OCI-LY3 (cell line): ENCODE measurements at regions not wholly inside any gene's neighbourhood (a gene's known extent, or its start where the extent isn't known, plus 50 kb on each side); places are given as distances from the start of the nearest gene placed in this dataset.

Experiments used
- H2AFZ ChIP-seq: fragments of 200-600, 300-600 bp; shearing (Covaris generic); 2 replicates; pipeline ENCODE4 v1.6.0; 2014; ENCODE audit warnings: antibody characterized with exemption, low read depth, low read length
- H3K27ac ChIP-seq: fragments of 200-600, 300-600 bp; sonication (generic); 2 replicates; pipeline ENCODE4 v1.5.1; 2014; ENCODE audit warnings: mild to moderate bottlenecking, low read length, moderate library complexity, mixed read lengths
- H3K27me3 ChIP-seq: fragments of 200-600, 300-600 bp; sonication (generic); 2 replicates; pipeline ENCODE4 v1.6.1; 2014; ENCODE audit warnings: low read depth, low read length, mixed read lengths
- H3K36me3 ChIP-seq: fragments of 200-600, 300-600 bp; sonication (generic); replicated peaks from 2 replicates; pipeline ENCODE3; 2014; ENCODE audit warnings: low read depth, low read length, mixed read lengths
- H3K4me1 ChIP-seq: fragments of 300-600, 200-600 bp; sonication (generic); 2 replicates; pipeline ENCODE4 v1.6.1; 2014; ENCODE audit warnings: low read length, mixed read lengths
- H3K4me2 ChIP-seq: fragments of 200-600, 300-600 bp; sonication (generic); 2 replicates; pipeline ENCODE4 v1.6.1; 2014; ENCODE audit warnings: low read length, mixed read lengths
- H3K4me3 ChIP-seq: fragments of 300-600, 200-600 bp; sonication (generic); 2 replicates; pipeline ENCODE4 v1.5.1; 2014; ENCODE audit warnings: antibody characterized with exemption, mild to moderate bottlenecking, low read length, moderate library complexity
- H3K79me2 ChIP-seq: fragments of 300-600, 200-600 bp; shearing (Covaris generic); 2 replicates; pipeline ENCODE4 v1.6.1; 2014; ENCODE audit warnings: mild to moderate bottlenecking, low read length, mixed read lengths
- H3K9ac ChIP-seq: fragments of 300-600, 200-600 bp; shearing (Covaris generic); 2 replicates; pipeline ENCODE4 v1.6.0; 2014; ENCODE audit warnings: mild to moderate bottlenecking, low read length, moderate library complexity
- H3K9me3 ChIP-seq: fragments of 200-600, 300-600 bp; shearing (Covaris generic); 2 replicates; pipeline ENCODE4 v1.6.1; 2014; ENCODE audit warnings: low read length, mixed read lengths; ENCODE audit not compliant: insufficient read depth
- H4K20me1 ChIP-seq: fragments of 200-600, 300-600 bp; sonication (generic); 2 replicates; pipeline ENCODE4 v1.6.1; 2016; ENCODE audit warnings: low read length, mixed read lengths; ENCODE audit not compliant: insufficient read depth
- EZH2phosphoT487 ChIP-seq: fragments of 200-600 bp; shearing (Covaris generic); IDR thresholded peaks from 2 replicates; pipeline ENCODE4 v1.6.1; 2018; ENCODE audit warnings: antibody characterized with exemption, mixed run types, low read depth
- TF ChIP-seq, protein P1 (sequence below): fragments of 200-600, 300-600 bp; sonication (generic); IDR thresholded peaks from 2 replicates; pipeline ENCODE4 v1.5.1; 2014; ENCODE audit warnings: antibody characterized with exemption, low read length, low read depth

GRCh38 chr9:73996844-73997243 is 500.3 kb upstream of the RORB start:
- Histone ChIP-seq H3K79me2 (no peaks in the 10 kb centered on the region), H3K9ac (no peak overlapping the region), H3K27ac (no peak overlapping the region)

GRCh38 chr9:74001382-74001781 is 495.8 kb upstream of the RORB start:
- H3K27me3 ChIP-seq: no peaks in the 10 kb centered on the region
- no peaks in the 10 kb centered on the region for H3K9me3 ChIP-seq
- H2AFZ ChIP-seq: no peak overlapping the region; the same call in 1 of the 2 replicates
- no peak overlapping the region for H3K4me3 ChIP-seq
- H3K79me2 ChIP-seq: no peaks in the 10 kb centered on the region
- H3K4me1 ChIP-seq: no peaks in the 10 kb centered on the region
- H3K4me2 ChIP-seq: no peak overlapping the region
- no peak for TF ChIP-seq EZH2phosphoT487
- TF ChIP-seq, protein P1, sequence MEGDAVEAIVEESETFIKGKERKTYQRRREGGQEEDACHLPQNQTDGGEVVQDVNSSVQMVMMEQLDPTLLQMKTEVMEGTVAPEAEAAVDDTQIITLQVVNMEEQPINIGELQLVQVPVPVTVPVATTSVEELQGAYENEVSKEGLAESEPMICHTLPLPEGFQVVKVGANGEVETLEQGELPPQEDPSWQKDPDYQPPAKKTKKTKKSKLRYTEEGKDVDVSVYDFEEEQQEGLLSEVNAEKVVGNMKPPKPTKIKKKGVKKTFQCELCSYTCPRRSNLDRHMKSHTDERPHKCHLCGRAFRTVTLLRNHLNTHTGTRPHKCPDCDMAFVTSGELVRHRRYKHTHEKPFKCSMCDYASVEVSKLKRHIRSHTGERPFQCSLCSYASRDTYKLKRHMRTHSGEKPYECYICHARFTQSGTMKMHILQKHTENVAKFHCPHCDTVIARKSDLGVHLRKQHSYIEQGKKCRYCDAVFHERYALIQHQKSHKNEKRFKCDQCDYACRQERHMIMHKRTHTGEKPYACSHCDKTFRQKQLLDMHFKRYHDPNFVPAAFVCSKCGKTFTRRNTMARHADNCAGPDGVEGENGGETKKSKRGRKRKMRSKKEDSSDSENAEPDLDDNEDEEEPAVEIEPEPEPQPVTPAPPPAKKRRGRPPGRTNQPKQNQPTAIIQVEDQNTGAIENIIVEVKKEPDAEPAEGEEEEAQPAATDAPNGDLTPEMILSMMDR: no peak
- no peaks in the 10 kb centered on the region for H4K20me1 ChIP-seq
- H3K36me3 ChIP-seq: no peaks in the 10 kb centered on the region
- no peak overlapping the region for H3K9ac ChIP-seq
- H3K27ac ChIP-seq: no peak overlapping the region

More at GRCh38 chr9:73996844-73997243, 500.3 kb upstream of the RORB start:
- Histone ChIP-seq H2AFZ (no peak overlapping the region), H4K20me1 (no peaks in the 10 kb centered on the region), H3K4me1 (no peaks in the 10 kb centered on the region), H3K9me3 (no peaks in the 10 kb centered on the region), H3K4me2 (no peak overlapping the region), H3K27me3 (no peaks in the 10 kb centered on the region), H3K36me3 (no peaks in the 10 kb centered on the region), H3K4me3 (no peak overlapping the region)
- no peak for TF ChIP-seq EZH2phosphoT487
- TF ChIP-seq, protein P1: no peak

GRCh38 chr9:74006935-74007334 is 490.2 kb upstream of the RORB start:
- H3K4me2 ChIP-seq: no peak overlapping the region
- no peak overlapping the region for H3K4me3 ChIP-seq
- H3K27me3 ChIP-seq: no peaks in the 10 kb centered on the region
- no peaks in the 10 kb centered on the region for H3K79me2 ChIP-seq
- no peak overlapping the region for H3K9ac ChIP-seq
- TF ChIP-seq EZH2phosphoT487: no peak
- TF ChIP-seq, protein P1: peak; percentile 53
- H3K9me3 ChIP-seq: no peaks in the 10 kb centered on the region
- no peak overlapping the region for H2AFZ ChIP-seq
- no peaks in the 10 kb centered on the region for H3K4me1 ChIP-seq
- H3K36me3 ChIP-seq: no peaks in the 10 kb centered on the region
- H4K20me1 ChIP-seq: no peaks in the 10 kb centered on the region
- H3K27ac ChIP-seq: no peak overlapping the region

DNA sequence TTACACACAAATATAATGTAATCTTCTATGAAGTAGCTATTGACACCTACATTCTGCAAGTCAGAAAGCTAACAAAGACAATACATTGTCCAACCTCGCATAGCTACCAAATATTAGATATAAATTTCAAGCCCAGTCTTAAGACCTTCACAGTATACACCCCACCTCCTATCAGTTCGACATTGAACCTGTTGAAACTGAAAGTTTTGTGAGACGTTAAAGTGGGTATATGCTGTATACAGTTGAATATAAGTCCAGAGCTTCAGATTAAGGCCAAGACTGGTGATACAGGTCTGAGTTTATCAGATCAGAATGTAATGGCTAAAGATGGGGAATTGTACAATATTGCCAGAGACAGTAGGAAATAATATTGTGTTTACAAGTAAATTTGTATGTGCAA is 489.3 kb upstream of the RORB start:
- Histone ChIP-seq H3K4me3 (no peak overlapping the region), H4K20me1 (no peaks in the 10 kb centered on the region), H3K27me3 (no peaks in the 10 kb centered on the region), H3K4me2 (no peak overlapping the region), H3K36me3 (no peaks in the 10 kb centered on the region), H3K27ac (no peak overlapping the region), H3K79me2 (no peaks in the 10 kb centered on the region), H3K9ac (no peak overlapping the region), H2AFZ (no peak overlapping the region), H3K9me3 (no peaks in the 10 kb centered on the region), H3K4me1 (no peaks in the 10 kb centered on the region)
- no peak for TF ChIP-seq EZH2phosphoT487
- TF ChIP-seq, protein P1: no peak
